GM19463 (cell line): ENCODE measurements at regions not wholly inside any gene's neighbourhood (a gene's known extent, or its start where the extent isn't known, plus 50 kb on each side); places are given as distances from the start of the nearest gene placed in this dataset.
A peak's percentile ranks its signal among the peaks of the same experiment; 100 is the strongest.

ENCODE experiments used
- ATAC-seq: cut with Tn5 transposase; IDR thresholded peaks from one replicate; pipeline ENCODE4 v1.9.1; 2021; ENCODE audit warnings: mild to moderate bottlenecking, moderate library complexity; ENCODE audit not compliant: unreplicated experiment

DNA sequence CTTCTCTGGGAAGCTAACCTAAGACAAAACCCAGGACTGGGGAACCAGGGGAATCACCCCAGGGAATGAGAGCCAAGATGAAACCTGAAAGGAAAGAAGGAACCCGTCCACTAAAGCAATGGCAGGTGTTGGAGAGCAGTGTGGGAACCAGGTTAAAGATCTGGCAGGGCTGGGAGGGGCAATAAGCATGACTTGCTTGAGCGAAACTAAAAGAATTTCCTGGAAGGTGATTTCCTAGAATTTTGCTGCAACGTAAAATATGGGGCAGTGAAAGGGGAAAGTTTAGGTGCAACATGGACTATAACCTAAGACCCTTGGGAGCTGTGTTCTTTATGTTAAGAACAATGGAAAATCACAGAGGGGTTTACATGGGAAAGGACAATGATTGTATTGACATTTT lies 126.2 kb upstream of the SSTR4 start:
- ATAC-seq: no peak

- ATAC-seq: no peak
Observed at GRCh38 chr20:22909436-22909835, 125.7 kb upstream of the SSTR4 start.

DNA sequence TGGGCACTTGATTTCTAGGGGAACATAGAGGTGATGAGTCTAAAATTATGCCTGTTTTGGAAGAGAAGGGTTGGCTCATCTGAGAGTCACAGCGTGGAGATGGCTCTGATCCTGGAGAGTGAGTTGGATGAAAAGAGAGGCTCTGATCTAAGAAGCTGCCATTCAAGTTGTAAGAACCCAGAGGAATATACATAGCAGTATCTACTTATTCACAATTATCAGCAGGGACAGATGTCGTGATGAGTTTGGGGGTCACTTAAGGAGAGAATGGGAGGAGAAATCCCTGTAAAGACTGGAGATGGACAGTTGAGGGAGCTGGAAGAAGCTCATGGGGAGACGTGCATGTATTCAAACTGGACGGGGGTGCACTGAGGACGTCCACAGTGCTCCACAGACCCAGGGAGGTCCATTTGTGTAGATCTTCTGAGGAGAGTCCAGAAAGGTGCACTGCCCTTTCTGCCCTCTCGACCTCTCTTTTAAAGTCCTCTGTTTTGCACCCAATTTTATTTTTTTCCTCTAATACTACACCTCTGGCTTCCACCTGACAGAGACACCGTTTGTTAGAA lies 124.7 kb upstream of the SSTR4 start:
- ATAC-seq: no peak

DNA sequence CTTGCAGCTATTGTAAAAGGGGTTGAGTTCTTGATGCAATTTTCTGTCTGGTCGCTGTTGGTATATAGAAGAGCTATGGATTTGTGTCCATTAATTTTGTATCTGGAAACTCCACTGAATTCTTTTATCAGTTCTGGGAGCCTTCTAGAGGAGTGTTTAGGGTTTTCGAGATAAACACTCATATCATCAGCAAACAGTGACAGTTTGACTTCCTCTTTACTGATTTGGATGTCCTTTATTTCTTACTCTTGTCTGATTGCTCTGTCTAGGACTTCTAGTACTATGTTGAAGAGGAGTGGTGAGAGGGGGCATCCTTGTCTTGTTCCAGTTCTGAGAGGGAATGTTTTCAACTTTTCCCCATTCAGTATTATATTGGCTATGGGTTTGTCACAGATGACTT lies 120.8 kb upstream of the SSTR4 start:
- ATAC-seq: no peak

DNA sequence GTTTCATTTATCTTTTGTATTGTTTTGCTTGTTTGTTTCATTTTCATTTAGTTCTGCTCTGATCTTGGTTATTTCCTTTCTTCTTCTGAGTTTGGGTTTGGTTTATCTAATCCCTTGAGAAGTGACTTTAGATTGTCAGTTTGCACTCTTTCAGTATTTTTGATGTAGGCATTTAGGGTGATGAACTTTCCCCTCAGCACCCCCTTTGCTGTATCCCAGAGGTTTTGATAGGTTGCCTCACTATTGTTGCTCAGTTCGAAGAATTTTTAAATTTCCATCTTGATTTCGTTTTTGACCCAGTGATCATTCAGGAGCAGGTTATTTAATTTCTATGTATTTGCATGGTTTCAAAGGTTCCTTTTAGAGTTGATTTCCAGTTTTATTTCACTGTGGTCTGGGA lies 119.6 kb upstream of the SSTR4 start:
- no peak for ATAC-seq

GRCh38 chr20:22916021-22916842 lies 118.9 kb upstream of the SSTR4 start:
- no peak for ATAC-seq

- no peak for ATAC-seq
Observed at GRCh38 chr20:22918286-22918983, 116.7 kb upstream of the SSTR4 start.

DNA sequence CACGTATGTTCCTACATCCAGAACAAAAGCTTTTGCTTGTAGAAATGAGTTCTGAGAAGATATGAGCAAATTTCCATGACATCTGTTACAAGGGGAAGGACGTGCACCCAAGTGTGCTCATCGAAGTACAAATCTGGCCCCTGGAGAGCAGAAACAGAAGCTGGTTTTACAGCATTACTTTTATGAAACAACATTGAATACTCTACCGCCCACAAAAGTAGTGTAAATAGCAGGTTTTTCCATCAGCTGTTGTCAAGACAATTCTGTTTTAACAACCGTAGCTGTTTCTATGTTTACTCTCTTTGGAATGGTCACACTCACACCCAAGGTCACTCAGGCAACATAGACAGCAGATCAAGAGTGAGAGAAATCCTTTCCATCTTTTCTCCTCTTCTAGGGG lies 114.2 kb upstream of the SSTR4 start:
- ATAC-seq: no peak

GRCh38 chr20:22921595-22922421 lies 113.3 kb upstream of the SSTR4 start:
- ATAC-seq: peak; percentile 29

GRCh38 chr20:22922987-22923386 lies 112.1 kb upstream of the SSTR4 start:
- ATAC-seq: no peak

DNA sequence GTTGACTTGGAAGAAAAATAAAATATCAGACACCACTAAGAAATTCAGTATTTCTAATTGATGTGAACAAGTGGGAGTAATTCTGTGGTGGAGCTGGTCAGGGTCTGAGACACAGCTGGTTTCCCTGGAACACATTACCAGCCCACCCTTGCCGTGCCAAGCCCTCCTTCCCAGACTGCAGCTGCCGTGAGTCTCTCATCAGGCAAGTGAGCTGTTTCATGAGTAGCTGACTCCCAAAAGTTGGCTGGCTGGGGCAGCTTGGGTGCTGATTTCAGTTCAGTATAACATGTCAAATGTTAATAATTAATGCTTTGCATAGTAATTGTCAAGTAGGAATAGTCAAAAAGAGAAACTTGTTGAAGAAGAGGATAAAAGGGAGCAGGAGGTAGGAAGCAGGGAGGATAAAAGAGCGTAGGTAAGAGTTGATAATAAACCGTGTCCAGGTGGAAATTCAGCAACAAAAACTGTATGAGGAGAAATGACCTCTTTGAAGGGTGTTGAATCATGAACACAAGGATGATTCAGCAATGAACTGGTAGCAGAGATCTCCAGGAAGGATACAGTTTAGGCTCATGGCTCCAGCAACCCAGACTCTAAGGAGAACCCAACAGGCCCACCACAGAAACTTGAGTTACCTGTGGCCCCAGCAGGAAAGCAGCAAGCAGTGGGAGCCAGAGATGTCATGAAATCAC lies 110.9 kb upstream of the SSTR4 start:
- ATAC-seq: no peak

DNA sequence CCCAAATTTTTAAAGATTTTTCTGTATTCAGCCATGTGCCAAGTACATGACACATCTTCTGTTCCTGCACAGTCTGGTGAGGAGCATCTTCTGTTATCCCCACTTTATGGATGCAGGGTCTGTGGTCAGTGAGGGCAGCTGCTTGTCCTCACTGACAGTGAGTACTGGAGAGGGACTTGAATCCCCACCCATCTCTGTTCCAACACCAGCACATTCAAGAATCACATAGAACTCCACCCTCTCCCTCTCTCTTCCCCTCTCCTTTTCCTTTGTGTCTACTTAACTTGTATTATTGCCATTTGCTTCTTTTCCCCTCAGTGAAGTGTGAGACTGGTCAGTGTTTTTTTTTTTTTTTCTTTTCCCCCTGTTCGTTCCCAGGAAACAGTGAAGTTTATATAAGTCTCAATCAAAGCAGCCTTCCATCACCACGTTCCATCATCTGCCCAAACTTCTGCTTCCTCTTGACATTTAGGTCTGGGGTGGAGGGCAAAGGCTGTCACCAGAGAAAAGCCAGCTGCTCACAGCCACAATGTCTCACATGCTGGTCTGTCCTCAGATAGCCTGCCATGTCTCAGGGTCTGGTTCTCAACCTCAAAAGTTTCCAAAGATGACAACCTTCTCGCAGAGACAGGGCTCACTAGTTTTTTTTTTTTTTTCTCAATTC lies 110.0 kb upstream of the SSTR4 start:
- peak; percentile 42 for ATAC-seq

- no peak for ATAC-seq
Observed at GRCh38 chr20:22925613-22925983, 109.5 kb upstream of the SSTR4 start.

GRCh38 chr20:22927537-22927936 lies 107.6 kb upstream of the SSTR4 start:
- no peak for ATAC-seq

GRCh38 chr20:22928679-22929078 lies 106.4 kb upstream of the SSTR4 start:
- ATAC-seq: no peak

DNA sequence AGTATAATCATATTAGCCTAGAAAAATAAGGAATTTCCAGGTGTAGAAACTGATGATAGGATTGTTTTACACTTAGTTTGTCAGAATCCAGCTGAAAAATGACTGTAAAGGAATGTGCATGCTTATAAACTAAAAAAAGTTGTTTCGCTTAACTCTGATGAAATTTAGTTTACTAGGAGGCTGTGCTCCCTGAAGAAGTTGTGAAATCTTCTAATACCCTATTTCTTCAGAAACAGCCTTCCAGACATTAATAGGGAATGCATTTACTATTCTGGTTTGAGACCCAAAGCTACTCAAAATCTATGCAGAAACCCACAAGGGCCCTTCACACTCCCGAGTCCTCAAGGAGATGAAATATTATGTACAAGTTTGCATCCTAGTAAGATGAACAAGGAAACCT lies 105.5 kb upstream of the SSTR4 start:
- ATAC-seq: no peak

DNA sequence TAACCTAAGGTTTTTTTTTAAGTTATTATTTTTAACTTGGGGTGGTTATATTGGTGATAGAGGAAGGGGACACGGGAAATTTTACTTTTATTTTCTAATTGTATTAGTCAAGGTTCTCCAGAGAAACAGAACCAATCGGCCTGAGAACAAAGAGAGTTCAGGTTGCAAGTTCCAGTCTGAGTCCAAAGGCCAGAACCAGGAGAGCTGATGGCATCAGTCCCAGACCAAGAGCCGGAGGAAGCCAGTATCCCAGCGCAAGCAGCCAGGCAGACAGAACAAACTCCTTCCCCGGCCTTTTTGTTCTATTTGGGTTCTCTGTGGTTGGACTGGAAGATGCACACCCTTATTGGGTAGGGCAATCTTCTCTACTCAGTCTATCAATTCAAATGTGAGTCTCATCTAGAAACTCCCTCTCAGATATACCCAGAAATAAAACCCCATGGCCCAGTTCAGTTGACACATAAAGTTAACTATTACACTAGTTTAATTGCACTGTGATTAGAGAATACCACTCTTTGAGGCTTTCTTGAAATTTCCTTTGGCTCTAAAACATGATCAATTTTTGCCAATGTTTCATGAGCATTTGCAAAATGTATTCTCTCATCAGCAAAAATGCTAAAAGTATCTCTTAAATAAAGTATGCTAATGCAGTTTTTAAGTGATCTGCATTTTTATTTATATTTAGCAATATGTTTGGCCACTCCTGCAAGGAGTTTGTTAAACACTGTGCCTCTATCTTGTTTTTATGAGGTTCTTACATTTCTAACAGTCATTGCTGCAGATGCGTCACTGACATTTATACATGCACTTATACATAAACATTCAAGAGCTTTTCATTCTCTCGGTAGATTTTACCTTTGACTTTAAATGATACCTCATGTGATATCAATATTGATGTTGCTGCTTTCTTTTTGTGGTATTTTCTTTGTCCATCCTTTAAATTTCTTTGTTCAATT lies 103.2 kb upstream of the SSTR4 start:
- no peak for ATAC-seq

- no peak for ATAC-seq
Observed at GRCh38 chr20:22939181-22939580, 95.9 kb upstream of the SSTR4 start.

- no peak for ATAC-seq
Observed at GRCh38 chr20:22940350-22940749, 94.8 kb upstream of the SSTR4 start.
